TTC549 (cell line): ENCODE measurements at regions not wholly inside any gene's neighbourhood (a gene's known extent, or its start where the extent isn't known, plus 50 kb on each side); places are given as distances from the start of the nearest gene placed in this dataset.

Experiments
- FAIRE-seq: peaks from 2 replicates; lab custom pipeline; 2012; peaks lifted over from hg19 to GRCh38; lab: Jason Lieb, UNC

DNA sequence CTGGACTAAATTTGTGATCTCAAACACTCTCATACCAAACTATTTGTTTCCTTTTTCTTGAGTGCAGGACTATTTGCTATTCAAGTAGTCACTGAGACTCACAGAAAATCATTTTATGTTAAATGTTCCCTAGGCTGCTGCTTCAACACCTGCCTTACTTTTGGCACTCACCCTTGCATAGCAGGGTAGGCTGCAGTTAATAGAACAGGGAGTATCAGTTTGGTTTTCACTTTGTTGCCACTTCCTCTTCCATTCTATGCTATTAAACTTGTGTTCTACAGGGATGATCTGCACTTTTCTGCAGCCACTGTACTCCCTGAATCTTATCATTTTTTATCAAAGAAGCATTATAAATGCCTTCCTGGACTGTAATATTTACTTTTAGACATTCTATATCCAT is 148.7 kb upstream of the PRMT6 start:
- FAIRE-seq, result no peak

DNA sequence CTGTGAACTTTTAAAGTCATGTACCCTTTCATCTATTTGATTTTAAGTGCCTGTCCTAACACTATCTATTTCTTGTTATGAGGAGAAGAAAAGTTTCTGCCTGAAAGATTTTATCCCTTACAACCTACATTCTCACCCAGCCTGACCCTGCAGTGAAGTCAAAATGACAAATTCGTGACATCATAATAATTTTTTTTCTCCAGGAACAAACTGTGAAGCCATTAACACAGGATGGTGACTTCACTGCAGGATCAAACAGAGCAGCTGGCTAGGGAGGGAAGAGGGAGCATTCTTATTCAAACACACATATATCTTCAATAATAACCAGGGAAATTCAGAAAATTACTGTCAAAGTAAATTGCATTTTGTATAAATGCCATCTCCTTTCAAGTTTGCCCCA is 147.8 kb upstream of the PRMT6 start:
- no peak for FAIRE-seq

DNA sequence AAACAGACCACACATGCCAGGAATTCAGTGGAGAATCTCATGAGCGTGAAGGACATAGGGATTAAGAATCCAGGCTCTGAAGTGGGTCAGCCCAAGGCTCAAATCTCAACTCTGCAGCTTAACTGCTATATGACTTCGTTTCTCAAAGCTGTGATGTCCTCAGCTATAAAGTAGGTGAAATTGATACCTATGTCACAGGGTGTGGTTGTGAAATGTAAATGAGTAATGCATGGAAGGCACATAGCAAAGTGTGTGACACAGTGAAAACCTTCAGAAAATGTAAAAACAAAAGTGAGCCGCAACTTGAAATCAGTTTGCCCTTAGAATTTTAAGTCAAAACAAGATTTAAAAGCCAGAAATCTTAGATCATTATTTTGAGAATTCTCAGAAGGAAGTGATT is 145.7 kb upstream of the PRMT6 start:
- FAIRE-seq, result no peak

DNA sequence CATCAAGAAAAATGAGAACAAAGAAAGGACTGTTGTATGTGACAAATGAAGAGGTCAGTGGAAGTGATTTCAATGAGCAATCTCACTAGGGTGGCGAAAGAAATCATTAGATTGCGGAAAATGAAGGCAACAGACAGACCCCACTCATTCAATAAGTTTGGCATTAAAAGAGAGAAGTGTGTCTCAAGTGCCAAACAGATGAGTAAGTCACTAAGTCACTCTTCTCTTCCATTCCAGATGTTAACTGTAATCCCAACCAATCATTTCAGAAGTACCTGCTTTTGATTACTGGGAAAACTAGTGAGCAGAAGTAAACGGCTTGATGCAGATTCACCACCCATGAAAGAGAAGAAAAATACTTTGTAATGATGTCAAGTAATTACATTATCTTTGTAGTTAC is 144.3 kb upstream of the PRMT6 start:
- no peak for FAIRE-seq

DNA sequence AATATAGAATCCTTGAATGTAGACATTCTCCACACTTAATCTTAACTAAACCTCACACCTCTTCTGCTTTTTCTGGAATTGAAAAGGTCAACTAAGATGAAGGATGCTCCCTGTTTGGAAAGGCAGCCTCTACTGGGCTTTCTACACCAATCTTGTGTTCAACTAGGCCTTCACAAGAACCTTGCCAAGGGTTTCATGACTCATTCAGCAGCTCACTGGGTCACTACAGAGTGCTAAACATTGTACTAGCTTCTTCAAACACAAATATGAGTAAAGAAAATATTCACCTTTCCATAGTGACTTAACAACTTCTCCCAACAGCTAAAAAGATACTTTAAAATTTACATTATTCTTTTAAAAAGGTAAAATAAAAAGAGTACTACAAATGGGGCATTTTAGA is 135.3 kb upstream of the PRMT6 start:
- FAIRE-seq, result no peak

DNA sequence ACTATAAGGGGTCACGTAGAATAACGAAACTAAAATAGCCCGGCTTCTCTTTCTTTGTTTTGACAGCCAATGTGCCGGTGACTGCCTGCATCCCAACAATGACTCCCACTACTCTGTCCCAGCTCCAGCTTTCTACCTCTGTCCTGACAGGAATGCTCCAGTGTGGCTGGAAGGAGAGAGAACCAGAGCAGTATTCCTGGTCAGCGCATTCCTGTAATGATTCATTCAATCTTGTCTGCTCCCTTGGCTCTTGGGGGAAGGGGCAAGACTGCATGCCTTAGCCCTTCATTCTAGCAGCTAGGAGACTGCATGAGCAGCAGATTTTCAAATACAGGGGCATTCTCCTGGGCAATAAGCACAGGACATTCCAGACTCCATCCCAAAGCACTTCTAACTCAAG is 132.1 kb upstream of the PRMT6 start:
- FAIRE-seq, result no peak

DNA sequence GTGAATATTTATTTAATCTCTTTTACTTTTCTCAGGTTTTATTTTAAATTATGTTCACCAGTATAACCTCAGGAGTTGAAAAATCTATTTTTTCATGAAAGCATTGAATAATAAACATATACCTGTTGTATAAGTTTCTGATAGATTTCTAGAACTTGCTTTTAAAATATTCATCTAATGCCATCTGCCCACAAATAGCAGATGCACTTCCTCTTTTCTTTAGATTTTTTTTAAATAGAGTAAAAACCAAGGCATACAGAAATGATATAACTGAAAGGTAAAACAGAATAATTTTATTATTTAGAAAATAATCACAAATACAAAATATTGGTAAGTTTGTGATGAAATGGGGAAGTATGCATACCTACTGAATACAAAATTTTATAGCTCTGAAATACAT is 130.7 kb upstream of the PRMT6 start:
- FAIRE-seq, result no peak

DNA sequence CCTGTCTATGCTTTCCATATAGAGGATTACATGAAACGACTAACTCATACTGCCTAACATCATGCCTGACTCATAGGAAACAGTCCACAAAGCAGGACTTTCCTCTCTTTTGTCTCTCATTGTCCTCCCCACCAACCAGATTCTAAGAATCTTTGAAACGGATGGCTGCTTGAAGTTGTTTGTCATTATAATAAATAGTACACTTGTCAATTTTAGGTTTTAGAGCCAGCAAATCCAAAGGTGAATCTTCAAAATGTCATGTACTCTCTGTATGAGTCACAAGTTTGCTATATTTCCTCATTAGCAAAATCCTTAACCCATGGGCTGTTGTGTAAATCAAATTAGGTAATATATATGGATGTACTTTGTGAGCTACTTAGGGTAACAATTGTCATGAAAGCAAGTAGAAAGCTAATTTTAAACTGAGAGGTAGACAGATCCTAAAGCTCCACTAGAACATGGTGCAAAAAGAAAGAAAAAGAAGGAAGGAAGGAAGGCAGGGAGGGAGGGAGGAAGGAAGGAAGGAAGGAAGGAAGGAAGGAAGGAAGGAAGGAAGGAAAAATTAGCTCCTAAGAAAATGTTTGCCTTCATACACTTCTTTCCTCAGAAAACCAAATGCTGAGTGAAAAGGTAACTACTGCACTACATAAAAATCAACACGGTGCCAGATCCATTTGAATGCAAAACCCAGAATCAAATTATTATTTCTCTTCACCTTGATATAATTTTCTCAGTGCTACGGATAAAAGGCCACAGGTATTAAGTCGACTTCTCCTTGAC is 129.5 kb upstream of the PRMT6 start:
- FAIRE-seq, result no peak

DNA sequence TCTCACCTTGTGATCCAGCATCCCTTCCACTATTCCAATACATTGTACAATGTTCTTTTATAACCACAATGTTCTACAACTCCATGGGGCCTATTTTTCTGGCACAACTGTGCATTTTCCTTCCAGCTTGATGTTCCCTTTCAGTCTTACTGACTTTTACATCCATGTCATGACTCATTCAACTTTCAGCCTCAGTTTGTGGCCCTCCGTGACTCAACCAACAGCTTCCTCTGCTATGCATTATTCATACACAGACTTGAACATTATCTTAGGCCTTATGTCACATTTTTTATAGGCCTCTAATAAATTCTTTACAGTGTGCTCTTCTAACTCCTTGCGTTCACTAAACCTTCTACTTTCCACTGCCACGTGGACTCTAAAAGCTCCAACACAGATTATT is 119.4 kb upstream of the PRMT6 start:
- FAIRE-seq, result no peak

DNA sequence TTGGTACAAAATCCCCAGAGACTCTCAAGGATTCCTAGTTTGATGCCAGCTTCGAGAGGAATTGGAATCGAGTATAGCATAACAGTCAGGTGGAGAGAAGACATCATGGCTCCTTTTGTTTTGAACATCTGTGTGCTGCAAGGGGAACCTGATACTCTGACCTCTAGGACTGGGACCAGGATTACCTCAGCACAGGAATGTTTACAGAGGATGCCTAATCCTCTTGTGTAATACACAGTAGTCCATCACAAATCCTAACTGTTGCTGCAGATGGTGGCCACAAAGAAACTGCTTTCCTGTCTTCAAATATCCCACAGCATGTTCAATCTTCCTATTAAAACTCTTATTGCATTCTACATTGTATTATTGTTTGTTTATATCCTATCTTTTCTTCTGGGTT is 111.8 kb upstream of the PRMT6 start:
- FAIRE-seq, result no peak

DNA sequence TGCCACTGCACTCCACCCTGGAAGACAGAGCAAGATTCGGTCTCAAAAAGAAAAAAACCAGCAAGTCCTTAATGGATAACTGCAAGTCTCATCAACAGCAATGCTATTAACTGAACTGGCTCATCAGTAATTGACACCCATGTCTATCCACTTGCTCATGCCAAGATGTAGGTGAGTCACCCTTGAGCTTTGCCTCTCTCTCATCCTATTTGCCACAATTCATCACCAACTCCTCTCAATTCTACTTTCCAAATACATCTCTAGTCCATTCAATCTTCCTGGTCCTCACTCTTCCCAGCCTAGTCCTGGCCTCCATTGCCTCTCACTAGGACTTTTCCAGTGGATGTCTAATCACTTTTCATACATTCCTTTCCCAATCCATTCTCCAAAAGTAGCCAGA is 103.7 kb upstream of the PRMT6 start:
- FAIRE-seq, result no peak

DNA sequence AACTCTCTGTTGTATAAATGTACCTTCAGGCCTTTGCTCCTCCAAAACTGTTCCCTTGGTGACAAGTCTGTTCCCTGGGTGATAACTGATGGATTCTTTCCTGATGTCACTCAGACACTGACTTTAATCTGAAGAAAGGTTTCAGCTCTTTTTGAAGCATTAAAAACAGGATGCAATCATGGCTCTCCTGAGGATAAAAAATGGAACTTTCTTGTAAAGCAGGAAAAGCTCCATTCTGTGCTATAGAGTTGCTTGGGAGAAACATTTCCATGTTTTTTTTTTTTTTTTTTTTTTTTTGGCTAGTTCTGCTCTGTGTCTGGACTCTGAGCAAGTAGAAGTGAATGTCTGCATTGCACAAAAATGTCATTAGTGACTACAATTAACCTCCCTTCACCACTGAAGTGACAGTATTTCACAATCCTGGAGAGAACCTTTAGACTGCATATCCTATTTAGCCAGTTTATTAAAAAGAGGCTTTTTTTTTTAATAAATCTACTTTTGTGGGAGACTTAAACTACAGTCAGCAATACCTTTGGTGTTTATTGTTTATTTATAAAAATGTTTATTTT is 101.7 kb upstream of the PRMT6 start:
- no peak for FAIRE-seq

DNA sequence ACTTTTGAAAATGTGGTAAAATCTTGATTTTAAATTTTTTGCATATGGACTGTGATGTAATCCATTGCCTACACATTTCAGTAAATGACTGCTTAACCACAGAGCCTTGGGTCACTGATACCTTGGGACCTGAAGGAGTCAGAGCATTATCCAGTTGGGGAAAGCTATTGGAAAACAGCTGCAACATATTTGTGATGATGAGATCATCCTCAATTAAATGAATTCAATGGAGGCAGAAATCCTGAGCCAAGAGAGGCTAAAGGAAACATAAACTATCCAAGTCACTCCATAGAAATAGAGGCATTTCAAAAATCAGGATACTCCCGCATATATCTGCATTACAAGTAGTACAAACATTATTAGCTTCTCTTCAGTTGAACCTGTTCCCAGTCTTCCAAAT is 99.8 kb upstream of the PRMT6 start:
- no peak for FAIRE-seq

DNA sequence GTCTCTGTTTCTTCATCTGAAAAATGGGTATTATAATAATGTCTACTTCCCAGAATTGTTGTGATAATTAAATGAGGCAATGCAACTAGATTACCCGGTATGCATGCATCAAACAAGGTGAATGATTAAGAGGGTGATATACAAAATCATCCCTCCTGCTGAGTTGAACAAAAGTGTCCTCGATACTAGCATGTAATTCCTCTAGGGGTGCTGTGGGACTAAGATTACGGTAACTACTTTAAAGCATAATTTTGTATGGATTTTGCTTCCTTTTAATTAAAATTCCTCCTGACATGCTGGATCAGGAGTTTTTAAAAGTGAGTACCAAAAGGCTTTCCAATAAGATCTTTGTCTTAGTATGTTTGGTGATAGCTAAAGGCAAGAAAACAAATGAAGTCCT is 98.7 kb upstream of the PRMT6 start:
- FAIRE-seq, result no peak

DNA sequence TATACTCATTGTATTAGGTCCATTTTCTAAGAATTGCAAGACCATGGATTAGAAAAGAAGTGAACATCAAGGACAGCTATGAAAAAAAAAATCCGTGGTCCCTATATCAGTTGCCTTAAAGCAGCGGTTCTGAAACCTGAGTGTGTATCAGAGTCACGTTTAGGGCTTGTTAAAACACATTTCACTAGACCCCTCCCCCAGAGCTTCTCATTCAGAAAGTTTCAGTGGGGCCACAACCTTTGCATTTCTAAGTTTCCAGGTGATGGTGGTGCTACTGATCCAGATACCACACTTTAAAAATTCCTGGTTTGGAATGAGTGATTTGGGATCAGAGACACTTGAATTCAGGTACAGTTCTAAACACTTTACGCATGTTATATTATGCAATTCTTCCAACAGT is 96.1 kb upstream of the PRMT6 start:
- FAIRE-seq, result no peak

DNA sequence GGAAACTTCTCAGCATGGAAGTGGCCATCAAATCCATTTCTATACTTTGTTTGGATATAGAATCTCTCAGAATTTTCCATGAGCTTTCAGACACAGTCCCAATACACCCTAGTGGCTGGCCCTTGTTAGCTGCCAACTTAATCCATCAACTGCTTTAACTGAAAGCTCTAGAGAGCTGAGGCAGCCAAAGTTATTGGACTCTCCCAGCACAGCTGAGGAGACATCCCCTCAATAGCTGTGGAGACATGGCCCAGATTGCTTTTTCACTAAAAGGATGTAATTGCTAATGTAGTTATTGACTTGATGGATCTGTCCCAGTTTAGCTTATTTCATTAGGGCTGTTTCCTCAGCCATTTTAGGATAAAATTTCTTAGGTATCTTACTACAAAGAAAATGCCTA is 94.8 kb upstream of the PRMT6 start:
- no peak for FAIRE-seq

DNA sequence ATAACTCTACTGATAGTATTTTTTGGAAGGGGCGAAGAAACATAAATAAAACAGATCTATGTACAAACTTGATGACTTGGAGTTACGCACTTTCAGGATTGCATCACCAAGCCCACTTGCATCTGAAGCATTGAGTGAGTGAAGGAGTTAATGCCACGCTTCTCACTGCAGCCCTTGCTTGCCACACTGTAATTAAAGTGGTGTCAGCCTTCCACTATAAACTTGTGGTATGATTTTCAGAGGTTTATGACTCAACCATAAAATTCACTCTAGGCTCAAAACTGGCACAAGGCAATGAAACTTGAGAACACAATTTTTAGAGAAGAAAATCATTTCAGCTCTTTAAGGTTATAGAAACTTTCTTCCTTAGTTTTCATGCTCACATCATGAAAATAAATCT is 93.9 kb upstream of the PRMT6 start:
- no peak for FAIRE-seq

DNA sequence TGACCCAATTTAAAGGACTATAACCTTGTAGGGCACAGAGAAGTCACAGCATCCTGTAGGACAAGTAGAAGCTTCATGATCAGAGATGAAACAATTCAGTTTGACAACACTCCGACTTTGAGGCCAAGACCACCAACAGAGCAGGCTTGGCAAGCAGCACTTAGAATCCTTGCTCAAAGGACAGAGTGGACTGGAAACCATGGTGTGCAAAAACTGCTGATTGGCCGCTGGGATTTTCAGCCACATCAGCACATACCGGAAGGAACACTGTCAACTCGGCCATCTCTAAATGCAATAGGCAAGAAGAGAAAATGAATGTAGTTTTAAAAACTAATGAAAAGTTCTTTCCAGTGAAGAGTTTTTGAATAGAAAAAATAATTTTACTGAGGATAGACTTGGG is 92.0 kb upstream of the PRMT6 start:
- FAIRE-seq, result no peak

DNA sequence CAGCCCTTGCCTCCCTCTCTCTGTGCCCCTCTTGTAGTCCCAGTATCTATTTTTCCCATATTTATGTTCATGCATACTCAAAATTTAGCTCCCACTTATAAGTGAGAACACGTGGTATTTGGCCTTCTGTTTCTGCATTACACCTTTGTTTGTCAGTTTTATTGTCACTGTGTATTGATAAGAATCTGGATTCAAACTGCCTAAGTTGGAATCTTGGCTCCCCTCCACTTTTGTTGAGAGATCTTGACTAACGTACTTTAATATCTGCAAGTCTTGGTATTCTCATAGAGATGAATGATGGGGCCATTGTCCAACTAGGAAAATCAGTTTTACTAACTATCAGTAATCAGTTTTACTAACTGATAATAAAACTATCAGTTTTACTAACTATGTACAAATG is 87.8 kb upstream of the PRMT6 start:
- no peak for FAIRE-seq

DNA sequence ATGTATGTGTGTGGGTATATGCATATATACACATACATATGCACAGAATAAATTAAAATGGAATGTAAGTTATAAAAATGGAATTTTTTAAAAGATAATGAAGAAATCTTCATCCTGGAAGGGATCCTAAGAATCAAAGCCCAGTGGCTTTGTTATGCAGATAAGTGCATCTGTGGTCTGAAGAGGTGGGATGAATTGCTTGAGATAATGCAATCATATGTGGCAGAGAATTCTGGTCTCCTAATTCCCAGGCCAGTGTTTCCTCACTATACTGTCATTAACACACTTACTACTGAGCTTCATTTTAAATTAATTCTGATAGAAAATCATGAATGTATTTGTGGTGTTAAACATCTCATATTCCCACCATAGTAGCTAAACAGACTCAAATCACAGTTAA is 86.7 kb upstream of the PRMT6 start:
- FAIRE-seq, result no peak

DNA sequence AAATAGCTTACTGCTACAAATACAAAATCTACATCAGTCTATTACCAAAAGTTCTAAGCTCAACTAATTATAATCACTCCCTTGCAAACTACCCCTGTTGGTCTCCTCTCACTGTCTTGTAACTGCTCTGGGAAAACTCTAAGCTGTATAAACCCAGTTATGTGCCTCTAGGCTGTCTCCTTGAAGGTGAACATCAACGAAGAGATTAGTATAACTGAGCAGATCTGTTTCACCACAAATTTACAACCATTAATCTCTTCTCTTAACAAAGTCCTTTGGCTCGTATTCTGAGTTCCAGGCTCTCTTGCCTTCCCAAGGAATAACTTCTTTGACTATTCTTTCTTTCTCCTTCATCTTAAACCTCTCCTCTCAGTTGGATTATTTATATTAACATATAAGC is 84.4 kb upstream of the PRMT6 start:
- FAIRE-seq, result no peak

DNA sequence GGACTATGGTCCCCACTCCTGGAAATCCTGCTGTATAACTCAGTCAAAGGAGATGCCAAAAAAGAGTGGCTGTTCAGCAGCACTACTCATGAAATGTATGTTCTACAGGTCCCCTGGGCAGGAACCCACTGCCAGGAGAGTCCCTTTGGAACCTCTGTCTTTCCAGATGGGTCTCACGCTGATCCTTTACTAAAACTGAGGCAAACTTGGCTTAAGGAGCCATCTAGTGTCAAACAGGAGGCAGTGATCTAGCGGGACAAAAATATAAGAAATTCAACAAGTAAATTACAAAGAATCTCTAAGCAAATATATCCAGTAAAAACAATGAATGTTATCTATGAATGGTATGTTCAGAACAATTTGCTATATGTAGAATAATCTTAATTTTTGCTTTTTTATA is 80.5 kb upstream of the PRMT6 start:
- FAIRE-seq, result no peak

DNA sequence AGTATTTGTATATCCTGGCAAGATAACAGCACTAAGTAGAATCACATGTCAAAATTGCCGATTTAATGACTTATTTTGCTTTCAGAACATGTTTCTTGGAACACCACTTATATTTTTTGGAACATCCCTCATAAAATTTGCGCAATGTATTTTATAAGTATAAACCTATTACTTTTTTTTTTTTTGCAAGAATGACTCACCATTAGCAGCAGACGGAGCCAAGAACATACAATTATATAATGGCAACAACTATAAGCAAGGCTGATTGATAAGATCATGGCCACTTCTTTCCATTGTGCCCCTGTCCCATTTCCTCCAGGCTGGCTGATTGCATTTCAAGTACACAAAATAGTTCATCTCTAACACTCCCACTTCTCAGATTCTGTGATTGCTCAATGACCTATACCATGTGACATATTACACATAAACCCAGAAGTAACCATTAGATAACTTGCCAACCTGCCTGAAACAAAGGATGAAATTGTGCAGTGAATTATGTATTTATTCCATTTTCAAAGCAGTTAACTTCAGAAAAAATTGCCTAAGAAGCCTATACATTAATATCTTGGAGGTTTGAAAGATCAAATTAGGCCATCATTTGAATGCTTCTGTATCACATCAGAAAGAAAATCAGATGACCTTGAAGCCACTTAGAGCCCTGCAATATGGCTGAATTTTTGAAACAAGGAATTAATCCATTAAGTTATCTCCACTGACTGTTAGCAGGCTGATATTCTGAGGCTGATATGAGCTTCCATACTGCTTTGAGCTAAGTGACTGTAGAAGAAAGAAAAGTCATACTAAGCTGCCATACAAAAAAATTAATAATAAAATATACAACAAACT is 77.8 kb upstream of the PRMT6 start:
- no peak for FAIRE-seq

DNA sequence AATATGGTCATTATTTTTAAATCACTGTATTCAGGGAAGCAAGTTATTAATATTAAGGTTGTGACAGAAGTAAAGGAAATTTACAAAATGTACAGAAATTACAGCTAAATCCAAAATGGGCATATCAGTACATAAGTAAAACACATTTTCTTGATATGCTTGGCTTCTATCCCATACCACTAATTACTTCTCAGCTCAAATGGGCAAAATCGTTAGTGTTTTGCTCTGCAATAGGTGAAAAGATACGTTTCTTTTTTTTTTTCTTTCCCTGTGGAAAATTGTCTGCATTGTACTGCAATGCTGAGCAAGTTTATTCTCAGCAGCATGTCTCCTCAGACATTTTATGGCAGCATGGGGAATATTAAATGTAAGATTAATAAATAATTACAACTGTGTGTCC is 77.1 kb upstream of the PRMT6 start:
- no peak for FAIRE-seq
